ENCODE measurements at regions not wholly inside any gene's neighbourhood (a gene's known extent, or its start where the extent isn't known, plus 50 kb on each side); places are given as distances from the start of the nearest gene placed in this dataset.
"Not testable (repeated sequence)": the region's sequence is repeated elsewhere in the genome, so short reads cannot be mapped to it uniquely, and the experiment has no call there.

DNA sequence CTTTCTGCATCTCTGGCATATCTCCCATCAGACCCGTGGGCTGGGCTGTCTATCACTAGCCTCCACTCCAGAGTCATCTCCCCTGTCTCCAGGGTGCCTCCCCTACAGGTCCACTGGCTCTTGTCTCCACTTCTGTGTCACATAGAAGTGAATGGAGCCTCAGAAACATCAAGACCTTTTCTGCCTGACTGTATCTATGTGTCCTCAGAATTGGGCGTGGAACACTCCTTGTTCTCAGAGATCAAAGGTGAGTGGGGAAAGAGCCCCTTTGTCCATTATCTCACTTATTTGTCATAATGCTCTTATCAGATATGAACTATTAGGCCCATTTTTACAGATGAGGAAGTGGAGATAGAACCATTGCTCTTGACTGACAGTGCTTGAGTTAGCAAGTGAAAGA lies 211.0 kb downstream of the CYRIA start:
- DNase-seq, result no peak

- DNase-seq, result no peak
Measured at GRCh38 chr2:16452123-16452522, 213.5 kb downstream of the CYRIA start.

GRCh38 chr2:16446706-16447105 lies 218.9 kb downstream of the CYRIA start:
- DNase-seq, result no peak

DNA sequence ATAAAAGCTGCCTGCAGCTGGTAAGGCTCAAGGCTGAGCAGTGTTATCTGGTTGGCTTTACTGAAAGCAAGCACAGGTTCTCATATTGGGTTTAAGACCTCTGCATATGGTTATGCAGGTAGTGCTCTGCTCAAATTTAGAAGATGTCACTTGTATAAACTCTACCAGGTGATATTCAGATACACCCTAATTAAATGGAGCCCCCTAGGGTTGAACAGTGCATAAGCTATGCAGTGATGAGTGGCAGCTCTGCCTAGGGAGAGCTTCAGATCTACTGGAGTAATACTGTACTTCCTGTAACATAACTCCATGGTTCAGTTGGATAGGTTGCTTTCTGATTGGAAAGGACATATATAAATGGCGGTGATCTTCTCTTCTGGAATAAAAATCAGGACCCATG lies 222.7 kb downstream of the CYRIA start:
- no peak for DNase-seq

- DNase-seq, result no peak
Measured at GRCh38 chr2:16441431-16441830, 224.2 kb downstream of the CYRIA start.

- DNase-seq, result no peak
Measured at GRCh38 chr2:16440898-16441297, 224.7 kb downstream of the CYRIA start.

GRCh38 chr2:16438613-16439321 lies 226.9 kb downstream of the CYRIA start:
- no peak for DNase-seq

- DNase-seq, result no peak
Measured at GRCh38 chr2:16437189-16437588, 228.4 kb downstream of the CYRIA start.

GRCh38 chr2:16434393-16434792 lies 231.2 kb downstream of the CYRIA start:
- DNase-seq, result no peak

DNA sequence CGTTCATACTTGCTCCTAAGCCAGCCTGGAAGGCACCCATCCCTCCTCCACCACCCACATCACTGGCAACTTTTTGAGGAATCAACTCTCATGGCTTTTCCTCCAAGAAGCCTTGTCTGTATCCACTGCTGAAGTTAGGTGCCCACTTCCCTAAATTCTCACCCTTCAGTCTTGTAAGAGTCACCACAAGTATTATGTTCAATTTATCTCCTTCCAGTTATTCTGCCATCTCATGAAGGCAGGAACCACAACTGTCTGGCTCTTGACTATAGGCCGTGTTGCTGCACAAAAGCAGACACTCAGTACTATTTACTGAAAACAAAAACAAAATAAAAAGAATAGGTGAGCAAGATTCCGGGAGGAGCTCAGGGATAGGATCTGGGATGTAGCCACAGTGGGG lies 234.8 kb downstream of the CYRIA start:
- no peak for DNase-seq

DNA sequence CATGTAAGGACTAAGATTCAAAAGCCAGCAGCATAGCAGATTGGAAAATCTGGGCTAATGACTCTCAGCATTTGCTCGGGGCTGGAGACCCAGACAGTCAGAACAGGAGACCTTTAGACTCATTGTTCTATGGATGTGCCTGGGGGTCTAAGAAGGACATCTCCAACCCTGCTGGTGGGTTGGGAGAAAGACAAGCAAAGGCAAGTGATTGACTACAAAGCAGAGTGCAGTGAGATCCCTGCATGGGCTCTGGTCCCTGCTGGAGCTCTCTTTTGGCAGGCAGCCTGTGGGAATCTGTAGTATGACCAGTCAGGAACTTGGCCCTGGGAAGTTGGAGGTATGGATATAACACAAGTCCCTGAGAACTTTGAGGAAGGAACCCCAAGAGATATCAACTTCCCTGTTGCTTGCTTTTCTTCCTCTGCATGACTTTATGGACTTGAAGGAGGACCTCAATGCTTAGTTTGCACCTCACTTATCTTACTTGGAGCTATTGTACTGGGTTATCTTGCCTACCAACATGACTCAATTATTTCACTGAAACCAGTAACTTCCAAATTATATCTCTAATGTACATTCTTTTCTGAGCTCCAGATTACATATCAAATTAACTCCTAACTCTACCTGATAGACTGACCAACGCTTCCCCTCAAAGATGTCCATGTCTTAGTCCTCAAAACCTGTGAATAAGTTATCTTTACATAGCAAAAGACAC lies 236.0 kb downstream of the CYRIA start:
- no peak for DNase-seq

DNA sequence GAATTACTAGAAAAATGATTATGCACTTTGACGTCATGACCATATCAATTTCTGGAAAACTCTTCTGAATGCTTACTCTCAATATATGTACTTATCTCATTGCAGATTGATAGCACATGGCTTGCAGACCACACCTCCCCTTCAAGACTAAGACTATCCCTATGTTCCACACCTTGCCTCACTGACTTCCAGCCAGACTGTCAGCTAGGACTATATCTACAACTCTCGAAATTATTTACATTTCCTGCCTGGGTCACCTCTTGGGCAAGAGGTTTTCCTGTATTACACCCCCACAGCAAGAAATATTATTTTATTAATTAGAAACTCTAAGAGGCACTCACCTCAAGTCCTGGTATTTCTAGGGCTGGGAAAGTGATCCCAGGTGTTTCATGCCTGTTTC lies 236.6 kb downstream of the CYRIA start:
- DNase-seq, result no peak

DNA sequence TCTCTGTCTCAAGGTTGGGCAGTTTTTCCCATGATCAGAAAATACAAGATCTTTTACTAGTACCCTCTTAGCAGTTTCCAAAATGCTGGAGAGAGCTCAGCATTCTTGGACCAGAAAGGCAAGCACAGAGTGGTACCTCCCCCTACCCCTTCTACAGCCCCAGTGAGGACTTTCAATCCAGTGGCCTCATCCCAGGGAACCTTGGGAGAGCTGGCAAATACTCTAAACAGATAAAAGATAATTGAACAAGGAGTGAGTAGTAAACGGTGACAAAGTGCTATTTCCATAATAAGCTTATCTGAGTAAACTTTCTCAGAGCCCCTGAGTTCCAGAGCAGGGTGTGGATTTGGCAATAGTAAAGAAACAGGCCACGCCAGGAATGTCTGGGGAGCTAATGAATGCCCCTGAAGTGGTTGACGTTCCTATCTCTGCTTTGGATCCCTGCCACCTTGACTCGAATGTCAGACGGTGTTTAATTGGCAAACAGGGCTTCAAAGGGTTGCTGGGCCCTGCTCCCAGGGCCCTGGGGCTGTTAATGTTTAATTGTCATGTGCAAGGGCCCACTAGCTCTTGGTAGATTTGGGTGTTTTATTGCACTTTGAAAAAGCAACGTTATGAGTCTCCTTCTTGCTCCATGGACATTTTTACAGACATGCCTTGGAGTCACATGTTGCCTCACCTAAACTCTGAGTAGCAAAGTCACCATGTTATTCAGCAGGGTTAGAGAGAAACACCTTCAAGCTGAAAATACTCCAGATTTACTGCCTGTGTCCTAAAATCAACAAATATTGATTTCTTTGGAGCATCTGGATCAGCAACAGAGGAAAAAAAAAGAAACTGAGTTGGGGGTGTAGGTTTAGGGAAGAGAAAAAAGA lies 239.9 kb downstream of the CYRIA start:
- no peak for DNase-seq

- no peak for DNase-seq
Measured at GRCh38 chr2:16420421-16420820, 245.2 kb downstream of the CYRIA start.

DNA sequence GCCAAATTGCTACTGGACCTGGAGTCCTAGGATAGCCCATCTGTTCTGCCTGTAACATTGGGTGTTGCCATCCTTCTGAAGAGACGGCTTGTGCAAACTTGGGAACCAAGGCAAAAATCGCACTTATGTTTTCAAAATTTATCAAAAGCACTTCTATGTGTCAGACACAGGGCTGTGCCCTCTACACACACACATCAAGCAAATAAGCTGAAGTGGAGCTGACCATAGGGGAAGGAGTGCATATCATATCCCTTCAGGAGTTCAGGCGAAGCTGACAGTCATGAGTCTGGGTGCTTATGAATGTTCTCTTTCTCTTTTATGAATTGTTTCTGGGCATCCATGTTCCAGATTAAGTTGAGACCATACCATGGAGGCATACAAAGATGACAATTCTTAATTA lies 247.9 kb downstream of the CYRIA start:
- DNase-seq, result no peak

- no peak for DNase-seq
Measured at GRCh38 chr2:16416651-16417050, 249.0 kb downstream of the CYRIA start.

GRCh38 chr2:16415861-16416260 lies 249.8 kb downstream of the CYRIA start:
- DNase-seq, result not testable (repeated sequence)

GRCh38 chr2:16413947-16414346 lies 251.7 kb downstream of the CYRIA start:
- DNase-seq, result no peak

GRCh38 chr2:16413285-16413684 lies 252.3 kb downstream of the CYRIA start:
- no peak for DNase-seq

- DNase-seq, result no peak
Measured at GRCh38 chr2:16412321-16413030, 253.2 kb downstream of the CYRIA start.

DNA sequence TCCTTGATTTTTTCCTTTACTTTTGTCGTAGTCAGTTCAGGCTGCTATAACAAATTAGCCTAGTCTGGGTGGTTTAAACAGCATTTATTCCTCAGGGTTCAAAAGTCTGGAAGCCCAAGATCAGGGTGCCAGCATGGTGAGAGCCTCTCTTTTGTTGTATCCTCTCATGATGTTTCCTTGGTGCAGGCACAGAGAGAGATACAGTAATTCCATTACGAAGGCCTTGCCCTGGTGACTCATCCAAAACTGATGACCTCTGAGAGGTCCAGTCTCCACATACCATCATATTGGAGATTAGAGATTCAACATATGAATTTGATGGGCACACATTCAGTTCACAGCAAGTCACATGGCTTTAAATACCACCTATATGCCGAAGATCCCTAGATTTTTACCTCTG lies 253.8 kb downstream of the CYRIA start:
- no peak for DNase-seq

DNA sequence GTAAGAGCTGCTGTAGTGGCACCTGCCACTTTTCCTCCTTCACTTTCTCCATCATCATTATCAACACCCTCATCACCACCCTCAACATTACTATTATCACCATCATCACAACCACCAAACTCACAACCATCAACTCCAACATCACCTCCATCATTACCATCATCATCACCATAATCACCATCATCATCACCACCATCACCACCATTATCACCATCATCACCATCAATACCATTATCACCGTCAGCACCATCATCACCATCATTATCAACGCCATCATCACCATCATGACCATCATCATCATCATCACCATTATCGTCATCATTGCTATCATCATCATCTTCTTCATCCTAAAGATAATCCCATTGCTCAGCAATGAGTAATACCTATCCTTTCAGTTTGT lies 255.8 kb downstream of the CYRIA start:
- DNase-seq, result no peak

- DNase-seq, result no peak
Measured at GRCh38 chr2:16409006-16409390, 256.6 kb downstream of the CYRIA start.
